ENCODE measurements at regions not wholly inside any gene's neighbourhood (a gene's known extent, or its start where the extent isn't known, plus 50 kb on each side); places are given as distances from the start of the nearest gene placed in this dataset.

DNA sequence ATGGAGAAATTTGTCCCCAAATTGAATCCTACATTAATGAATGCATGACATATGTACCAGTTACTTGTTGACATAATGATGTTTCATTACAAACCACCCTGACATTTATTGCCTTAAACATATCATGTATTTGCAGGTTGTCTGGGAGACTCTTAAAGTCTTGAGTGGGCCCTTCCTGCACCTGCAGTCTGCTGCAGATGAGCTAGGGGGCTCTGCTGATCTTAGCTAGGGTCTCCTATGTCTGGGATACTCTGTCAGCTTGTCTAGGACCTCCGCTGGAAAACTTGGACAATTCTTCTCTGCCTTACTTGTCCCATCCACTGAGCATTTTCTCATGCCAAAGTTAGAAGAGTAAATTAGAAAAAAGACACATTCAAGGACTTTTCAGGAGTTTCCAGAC, 581.6 kb downstream of the HAO1 start:
- DNase-seq = no peak

DNA sequence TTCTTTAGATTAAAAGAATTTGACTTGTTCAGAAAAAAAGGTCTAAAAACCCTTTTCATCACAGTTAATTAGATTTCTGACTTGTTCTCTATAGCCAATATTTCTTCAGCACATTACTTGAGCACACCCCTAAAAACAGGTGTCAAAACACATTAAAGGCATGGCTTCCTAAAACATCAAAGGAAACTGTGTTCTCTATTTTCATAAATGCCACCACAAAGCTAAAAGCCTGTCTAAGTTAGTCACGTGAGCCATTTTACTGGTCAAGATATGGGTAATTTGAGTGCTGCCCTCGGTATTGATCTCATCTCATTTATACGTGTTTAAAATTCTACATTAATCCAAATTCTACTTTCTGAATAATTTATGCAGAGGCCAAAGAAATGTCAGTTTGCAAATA, 580.5 kb downstream of the HAO1 start:
- DNase-seq = no peak

DNA sequence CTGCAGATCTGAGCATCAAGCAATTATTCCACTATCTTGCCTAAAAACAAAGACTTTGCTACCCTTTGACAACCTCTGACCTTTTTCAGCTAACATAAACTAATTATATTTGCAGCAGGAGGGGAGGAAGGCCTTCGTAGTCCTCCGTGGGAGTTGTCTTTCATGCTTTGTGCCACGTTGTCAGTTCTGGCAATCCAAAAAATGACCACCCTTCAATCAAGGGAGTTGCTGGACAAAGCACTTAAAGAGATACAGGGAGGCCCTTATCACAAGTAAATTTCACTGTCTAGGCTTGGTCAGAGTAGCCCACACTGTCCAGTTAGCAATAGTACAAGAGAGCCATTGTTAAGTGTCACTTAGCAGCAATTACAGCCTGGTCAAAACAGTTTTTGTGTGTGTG, 578.9 kb downstream of the HAO1 start:
- DNase-seq = no peak

DNA sequence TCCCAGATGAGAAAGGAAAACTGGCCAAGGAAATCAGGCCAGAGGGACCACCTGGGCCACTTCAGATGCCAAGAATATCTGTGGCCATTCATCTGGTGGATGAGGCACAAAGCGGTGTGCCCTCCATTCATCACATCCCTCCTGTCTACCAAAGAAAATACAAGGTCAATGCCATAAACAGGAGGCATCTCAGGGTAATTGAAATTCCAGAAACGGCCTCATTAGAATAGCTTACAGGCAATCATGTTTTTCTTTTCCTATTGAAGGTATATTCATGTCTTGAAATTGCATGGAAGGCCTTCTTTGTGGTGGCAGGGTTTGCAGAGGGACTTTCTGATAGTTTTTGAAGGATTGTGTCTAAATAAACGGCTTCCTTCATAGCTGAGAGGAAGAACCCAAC, 578.3 kb downstream of the HAO1 start:
- DNase-seq = no peak

DNA sequence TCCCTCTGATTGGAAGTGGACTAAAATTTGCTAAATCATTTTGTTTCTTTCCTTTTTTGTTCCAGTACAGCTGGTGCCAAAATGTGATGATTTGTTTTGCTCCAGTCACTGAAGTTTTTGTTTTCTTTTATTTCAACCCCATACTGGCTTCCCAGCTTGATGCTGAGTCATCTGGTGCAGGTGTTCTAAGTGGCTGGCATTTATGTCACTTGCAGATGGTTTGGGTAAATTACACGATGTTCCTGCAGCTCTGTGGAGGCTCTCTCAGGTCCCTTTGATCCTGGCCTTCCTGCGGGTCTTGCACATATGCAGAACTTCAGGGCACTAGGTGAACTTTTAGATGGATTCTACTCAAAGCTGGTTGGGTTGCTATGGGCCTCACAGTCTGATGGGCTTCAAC, 577.7 kb downstream of the HAO1 start:
- no peak for DNase-seq

DNA sequence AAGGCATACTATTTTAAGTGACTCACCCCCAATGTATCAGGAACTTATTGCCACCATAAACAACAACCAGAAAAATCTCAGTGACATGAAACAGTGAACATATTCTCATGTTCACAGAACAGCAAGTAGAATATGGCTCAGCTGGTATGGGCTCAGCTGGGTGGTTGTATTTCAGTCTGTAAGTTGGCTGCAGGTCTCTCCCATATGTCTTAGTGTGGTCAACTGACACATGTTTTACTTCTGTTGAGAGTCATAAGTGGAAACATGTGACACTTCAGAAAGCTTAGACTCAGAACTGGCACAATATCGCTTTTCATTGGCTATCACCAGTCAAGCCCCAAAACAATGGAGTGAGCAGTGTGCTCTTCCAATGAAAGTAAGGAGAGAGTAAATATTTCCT, 574.1 kb downstream of the HAO1 start:
- no peak for DNase-seq

DNA sequence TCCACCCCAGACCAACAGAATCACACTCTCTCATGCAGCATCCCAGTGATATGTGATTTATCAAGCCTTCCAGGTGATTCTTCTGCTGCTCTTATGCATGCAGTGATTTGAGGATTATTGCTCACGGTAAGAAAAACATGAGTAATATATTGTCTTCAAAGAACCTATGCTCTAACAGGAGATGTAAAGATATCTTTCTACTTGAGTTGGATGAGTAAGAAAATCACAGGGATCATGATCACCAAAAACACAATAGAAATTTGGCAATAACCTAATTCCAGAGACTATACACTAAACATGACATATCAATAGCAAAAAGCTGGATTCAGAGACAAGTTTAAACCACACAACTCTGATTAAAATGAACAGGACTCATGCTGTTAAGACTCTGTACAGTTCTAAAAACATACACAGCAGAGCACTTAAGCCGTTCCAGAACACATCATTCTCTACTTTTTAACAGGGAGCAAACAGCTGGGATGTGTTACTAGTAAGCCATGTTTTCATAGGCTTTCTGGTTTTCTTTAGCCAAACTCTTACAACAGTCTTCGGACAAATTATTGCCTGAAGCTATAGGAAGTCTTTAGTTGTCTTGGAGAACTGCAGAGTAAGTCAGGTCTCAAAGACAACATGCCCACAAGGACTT, 568.6 kb downstream of the HAO1 start:
- no peak for DNase-seq

DNA sequence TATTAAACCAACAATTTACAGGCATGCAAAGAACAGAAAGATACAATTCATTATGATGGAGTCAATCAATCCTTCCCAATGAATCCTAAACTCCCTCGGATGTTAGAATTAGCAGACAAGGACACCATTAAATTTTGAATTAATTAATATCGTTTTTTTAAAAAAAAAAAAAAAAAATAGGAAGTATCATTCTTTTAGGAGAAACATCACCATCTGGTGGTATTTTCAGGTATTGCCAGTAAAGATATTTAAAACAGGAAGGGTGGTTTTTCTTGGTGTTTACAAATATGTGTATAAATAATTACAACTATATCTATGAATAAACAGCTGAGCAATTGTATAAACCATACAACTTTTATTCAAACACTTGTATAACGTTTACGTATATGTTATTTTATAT, 564.4 kb downstream of the HAO1 start:
- no peak for DNase-seq

DNA sequence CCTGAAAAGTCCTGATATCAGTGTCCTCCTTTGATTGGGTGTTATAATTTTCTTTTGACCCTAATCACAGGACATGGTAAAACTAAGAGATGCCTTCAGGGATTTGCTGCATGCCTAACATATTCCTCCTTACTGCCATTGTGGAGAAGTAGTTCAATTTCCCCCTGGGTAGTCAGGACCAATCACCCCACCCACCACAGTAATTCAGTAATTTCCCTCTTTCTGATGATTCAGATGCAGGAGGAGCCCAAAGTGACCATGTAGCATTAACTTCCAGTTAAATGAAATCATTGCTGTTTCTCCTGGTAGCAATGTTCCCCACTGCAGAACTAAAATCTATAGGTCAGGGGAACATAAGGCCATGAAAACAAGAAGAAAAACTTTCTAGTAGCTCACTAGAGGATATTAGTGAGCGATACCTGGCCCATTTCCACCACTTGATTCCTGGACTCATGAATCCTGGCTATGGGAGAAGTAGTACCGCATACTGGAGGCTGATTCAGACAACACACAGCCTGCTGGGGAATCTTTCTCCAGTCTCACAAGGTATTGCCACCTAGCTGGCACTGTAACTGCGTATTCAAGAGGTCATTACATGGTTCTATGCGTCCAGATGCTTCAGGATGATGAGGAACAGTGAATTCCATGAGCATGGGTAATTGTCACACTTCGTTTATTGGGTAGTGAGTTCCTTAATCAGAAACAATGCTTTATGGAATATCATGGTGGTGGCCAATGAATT, 561.2 kb downstream of the HAO1 start:
- no peak for DNase-seq

DNA sequence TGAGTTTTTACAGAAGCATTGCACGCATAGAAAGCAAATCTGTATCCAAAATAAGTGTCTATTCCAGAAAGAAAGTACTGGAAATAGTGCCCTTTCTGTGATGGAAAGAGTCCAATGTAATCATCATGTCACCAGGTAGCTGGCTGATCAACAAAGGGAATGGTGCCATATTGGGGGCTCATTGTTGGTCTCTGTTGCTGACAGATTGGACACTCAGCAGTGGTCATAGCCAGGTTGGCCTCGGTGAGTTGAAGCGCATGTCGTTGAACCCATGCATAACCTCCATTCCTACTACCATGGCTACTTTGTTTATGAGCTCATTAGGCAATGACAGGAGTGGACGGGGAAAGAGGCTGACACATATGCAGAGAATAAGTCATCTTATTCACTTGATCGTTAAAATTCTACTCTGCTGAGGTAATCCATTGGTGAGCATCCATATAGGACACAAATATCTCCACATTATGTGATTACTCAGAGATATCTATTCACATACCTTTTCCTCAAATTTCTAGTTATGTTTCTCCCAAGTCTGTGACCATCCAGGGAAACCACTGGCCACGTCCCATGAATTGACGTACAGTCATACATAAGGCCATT, 560.5 kb downstream of the HAO1 start:
- DNase-seq = no peak

DNA sequence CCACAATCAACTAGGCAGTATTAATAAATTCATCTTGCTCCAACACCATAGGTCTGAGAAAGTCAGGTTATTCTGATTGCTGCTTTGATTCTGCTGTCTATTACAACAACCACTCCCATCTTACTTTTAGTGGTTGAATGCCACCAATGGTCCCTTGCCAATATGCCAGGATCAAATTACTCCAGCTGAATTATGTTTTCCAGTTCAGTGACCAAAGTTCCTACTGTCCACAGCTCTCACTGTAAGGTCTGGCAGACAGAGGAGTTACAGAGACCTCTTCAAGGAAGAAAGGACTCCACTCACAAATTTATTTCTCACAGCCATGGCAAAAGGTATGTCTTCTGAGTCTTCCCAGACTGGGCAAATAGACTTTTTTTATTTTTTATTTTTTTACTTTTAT, 557.0 kb downstream of the HAO1 start:
- DNase-seq = no peak

DNA sequence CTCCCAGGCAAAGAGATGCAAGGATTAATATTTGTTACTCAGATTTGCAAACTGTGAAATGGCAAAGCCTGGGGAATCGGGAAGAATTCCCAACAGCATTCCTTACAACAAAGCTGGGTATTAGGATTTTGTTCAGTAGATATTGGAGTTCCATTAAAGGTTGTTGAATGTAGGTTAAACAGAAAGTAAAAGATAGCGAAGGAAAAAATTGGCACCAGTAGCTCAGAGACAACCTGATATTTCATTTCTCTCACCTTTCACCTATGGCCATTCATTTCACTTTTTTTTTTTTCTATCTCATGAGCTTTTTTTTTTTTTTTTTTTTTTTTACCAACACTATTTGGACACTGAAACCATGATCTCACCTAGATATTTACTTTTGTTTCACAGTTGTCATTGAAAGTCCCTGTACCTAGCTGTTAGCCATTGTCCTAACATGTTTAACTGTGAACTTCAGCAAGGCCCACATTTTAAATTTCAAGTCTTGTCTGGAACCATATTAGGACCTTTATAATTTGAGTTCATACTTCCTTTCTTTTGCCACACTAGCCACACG, 552.5 kb downstream of the HAO1 start:
- DNase-seq = no peak

DNA sequence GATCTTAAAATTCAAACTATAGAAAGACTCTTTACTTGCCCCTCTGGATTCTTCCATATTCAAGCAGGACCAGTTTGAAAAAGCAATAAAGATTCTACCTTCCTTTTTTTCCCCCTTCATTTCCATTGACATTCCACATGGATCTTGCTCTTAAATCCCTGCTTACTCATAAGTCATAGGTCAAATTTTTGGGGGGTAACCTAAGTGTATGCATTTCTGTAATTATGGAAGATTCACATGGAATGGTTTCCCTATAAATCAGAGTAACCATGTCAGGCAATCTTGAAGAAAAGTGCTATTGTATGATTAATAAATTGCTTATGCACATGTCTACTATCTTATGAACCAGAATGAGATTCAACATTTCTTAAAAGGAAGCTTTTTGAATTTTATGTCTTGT, 551.0 kb downstream of the HAO1 start:
- DNase-seq = no peak

DNA sequence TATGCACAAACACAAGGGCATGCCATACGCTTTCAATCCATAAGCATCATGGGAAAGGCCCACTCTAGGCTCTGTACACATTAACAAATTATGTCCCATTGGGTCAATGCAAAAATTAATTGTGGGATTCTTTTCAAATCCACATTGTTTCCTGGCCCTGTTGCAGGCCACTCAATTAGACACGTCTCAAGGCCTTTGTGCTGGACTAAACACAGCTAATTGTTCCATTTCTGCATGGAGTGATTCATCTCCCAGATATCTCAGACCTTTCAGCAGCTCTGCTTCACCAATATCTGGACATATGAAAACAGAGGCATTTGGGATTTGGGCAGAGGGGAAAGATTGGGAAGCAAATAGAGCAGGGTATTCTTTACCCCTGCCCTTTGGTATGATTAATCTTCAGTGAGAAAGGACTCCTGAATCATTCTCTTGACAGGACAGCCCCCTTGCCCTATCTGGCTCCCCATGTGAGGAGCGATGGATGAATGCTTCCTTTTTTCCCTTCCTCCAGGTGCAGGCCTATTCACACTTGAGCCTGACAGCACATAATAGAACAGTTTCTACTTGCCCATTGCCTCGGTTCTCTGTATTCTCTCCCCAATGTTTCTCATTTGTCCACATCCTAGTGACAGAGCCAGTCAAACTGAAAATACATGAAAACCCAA, 547.6 kb downstream of the HAO1 start:
- no peak for DNase-seq

DNA sequence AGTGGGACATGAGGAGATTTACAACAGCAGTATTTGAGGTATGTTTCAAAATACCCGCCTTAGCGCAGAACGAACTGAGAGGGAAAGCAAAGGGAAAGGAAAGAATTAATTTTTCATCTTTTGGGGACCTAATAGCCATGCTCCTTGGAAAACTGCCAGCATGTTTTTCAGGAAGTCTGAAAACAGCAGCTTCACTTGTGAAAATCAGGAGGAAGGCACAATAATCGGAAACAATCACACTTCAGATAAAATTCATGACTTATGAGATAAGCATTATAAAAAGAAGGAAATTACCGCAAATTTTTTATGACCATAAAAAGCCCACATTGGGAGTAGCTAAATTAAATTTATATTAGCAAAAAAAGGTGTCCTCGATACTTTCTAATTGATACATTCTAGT, 541.1 kb downstream of the HAO1 start:
- no peak for DNase-seq

DNA sequence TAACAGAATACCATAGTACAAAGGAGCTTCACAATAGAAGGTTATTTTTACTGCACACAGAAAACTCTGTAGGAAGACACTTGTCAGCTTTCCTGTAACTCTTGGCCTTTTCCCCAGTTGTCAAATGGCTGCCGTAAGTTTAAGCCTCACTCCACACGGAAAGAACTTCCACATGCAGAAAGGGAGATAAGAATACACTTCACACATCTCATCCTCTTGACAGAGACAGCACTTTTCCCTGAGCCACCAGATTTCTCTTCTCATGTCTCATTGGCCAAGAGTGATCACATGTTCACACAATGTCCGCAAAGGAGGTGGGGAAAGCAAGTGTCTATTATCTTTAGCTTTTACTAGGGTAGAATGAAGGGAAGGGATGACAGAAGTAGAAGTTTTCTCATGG, 540.7 kb downstream of the HAO1 start:
- no peak for DNase-seq

DNA sequence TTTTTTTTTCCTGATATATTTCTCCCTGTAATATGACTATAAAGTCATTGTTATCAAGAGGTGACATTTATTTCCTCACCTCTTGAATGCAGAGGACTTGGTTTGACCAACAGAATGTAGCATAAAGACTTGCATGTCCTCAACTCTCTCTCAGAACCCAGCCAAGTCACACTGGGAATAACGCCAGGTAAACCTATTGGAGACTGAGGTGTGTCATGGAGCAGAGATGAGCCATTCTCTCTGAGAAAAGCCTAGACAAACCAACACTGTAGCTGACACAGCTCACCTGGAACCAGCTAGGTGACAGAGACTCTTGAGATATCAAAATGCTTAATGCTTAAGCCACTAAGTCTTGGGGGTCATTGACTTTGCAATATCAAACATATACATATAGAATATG, 533.6 kb downstream of the HAO1 start:
- DNase-seq = no peak

DNA sequence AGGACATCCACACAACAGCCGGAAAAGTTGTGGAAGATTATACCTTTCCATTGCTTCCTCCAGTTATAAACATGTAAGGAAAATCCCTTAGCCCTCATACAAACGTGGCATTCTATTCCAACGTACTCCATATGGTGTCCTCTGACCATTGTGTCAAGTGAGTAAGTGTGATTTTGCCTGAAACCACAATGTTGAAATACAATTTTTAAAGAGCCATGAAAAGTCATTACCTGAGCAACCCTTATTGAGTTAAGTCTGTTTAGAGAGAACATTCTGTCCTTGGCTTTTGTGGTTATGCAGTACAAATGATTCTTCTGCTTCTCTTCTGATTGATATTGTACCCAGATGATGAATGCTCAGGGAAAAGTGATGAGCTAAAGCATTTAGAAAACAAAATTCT, 530.1 kb downstream of the HAO1 start:
- DNase-seq = no peak

DNA sequence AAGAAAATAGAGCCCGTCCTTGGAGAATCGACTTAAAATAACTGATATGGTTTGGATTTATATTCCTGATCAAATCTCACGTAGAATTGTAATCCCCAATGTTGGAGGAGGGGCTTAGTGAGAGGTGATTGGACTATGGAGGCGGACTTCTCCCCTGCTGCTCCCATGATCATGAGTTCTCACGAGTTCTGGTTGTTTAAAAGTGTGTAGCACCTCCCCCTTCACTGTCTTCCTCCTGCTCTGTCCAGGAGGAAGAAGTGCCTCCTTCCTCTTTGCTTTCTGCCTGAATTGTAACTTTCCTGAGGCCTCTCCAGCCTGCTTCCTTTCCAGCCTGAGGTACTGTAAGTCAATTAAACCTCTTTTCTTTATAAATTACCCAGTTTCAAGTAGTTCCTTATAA, 529.2 kb downstream of the HAO1 start:
- DNase-seq = no peak

DNA sequence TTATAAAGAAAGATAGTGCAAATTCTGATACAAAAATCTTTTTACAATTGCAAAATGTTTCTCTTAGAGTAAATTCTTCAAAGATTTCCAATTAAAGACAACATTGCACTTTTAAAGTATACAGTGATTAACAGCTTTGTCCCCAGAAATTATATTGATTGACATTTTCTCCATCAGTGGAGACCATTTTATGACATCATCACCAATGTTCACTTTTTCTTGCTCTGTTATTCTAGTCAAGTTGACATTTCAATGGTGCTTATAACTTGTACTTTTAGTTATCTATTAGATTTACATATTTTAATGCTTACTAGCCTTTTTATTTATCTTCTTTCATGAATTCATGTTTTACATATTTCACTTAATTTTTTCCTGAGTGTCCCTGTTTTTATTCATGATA, 524.8 kb downstream of the HAO1 start:
- no peak for DNase-seq

DNA sequence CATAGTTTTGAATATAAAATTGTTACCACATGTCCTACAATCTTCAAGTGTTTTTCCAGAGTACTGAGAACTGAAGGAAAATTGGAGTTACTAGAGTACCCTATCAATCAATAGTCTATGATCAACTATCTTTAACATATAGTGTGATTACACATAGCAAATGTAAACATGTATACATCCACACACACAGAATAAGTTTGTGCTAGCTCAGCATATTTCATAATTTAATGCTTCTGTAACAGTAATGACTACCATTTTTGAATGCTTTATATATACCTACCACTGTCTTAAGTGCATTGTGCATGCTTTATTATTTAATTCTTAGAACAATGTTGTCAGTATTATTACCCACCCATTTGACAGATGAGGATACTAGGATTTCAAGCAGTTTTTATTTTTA, 523.9 kb downstream of the HAO1 start:
- no peak for DNase-seq

DNA sequence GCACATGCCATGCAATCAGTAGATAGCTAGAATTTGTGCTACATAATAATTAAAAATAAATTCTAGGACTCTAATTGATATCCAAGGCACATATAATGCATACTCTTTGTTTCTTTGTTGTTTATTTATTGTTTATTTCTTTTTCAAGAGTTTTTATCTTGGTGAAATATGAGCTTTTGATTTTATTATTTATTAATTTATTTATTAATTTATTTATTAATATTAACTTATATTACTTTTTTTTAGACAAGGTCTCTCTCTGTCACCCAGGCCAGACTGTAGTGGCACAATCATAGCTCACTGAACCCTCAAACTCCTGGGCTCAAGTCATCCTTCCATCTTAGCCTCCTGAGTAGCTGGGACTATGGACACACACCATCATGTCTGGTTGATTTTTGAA, 519.9 kb downstream of the HAO1 start:
- no peak for DNase-seq

DNA sequence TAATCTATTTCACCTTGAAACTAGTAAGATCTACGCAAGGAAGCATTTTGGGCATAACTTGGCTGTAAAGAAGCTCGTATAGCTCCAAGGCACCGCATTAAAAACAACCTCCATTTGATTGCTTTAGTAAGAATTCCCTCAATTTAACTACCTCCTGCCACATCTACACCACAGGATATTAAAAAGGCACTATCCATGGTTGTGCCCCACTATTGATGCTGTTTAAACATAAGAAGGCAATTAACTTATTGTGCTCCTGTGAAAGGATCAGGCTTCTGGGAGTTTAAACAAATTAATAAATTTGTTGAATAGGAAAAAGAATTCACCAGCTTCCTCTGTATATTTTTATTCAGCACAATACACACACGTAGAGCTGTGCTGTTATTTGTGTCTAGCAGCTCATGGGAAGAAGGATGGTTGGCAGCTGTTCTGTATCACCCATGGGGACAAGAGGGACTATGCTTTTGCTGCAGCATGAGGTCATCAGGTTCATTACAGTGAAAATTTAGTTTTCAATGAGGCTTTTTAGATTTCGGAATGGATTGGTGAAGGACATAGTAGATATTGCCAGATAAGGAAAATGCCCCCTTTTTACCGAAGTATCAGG, 513.3 kb downstream of the HAO1 start:
- DNase-seq = no peak

Data from activated CD4-positive, alpha-beta T cell treated with anti-CD3 and anti-CD28 coated beads, Interleukin-2, amount 50 U/mL, for 48 hours (primary cell).